K562 (cell line): ENCODE measurements at regions not wholly inside any gene's neighbourhood (a gene's known extent, or its start where the extent isn't known, plus 50 kb on each side); places are given as distances from the start of the nearest gene placed in this dataset.

Source experiments
- BDP1 ChIP-seq: IDR thresholded peaks from 3 replicates; pipeline ENCODE4 v1.6.1; 2011; ENCODE audit not compliant: insufficient read length, insufficient read depth
- TF ChIP-seq, protein P1 (sequence below): fragments of 450-650 bp; IDR thresholded peaks from 2 replicates; pipeline ENCODE4 v1.6.1; 2014; ENCODE audit warnings: low read depth, mild to moderate bottlenecking, moderate library complexity, borderline replicate concordance

DNA sequence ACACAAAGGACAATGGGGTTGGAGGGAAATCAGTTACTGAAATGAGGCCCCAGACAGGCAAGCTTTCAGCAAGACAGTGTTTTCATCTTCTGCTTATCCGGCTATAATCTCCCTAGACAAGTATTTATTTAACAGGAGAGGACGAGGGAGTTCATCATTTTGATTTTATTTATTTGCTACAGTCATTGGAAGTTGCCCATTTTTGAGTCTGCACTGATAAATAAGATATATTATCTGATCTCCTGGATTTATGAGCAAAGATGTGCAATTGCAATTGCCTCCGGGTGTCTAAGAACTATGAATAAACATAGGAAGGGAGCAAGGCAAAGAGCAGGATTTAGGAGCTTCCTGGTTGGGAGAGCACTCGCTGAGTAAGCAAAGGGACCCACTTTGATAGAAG is 263.2 kb upstream of the EDA2R start:
- TF ChIP-seq, protein P1, sequence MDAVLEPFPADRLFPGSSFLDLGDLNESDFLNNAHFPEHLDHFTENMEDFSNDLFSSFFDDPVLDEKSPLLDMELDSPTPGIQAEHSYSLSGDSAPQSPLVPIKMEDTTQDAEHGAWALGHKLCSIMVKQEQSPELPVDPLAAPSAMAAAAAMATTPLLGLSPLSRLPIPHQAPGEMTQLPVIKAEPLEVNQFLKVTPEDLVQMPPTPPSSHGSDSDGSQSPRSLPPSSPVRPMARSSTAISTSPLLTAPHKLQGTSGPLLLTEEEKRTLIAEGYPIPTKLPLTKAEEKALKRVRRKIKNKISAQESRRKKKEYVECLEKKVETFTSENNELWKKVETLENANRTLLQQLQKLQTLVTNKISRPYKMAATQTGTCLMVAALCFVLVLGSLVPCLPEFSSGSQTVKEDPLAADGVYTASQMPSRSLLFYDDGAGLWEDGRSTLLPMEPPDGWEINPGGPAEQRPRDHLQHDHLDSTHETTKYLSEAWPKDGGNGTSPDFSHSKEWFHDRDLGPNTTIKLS = no peak
- TF ChIP-seq BDP1 = no peak
